SU-DHL-6 (cell line): ENCODE measurements at regions not wholly inside any gene's neighbourhood (a gene's known extent, or its start where the extent isn't known, plus 50 kb on each side); places are given as distances from the start of the nearest gene placed in this dataset.

ENCODE experiments used
- H2AFZ ChIP-seq: fragments of 200-600 bp; sonication (generic); 2 replicates; pipeline ENCODE4 v1.6.1; 2014; ENCODE audit warnings: low read depth, mild to moderate bottlenecking, moderate library complexity, mixed read lengths, antibody characterized with exemption, low read length; ENCODE audit not compliant: severe bottlenecking
- H3F3A ChIP-seq: fragments of 200-600 bp; shearing (Covaris generic); 2 replicates; pipeline ENCODE4 v1.6.0; 2016; ENCODE audit warnings: antibody characterized with exemption, mild to moderate bottlenecking; ENCODE audit not compliant: insufficient read depth
- H3K27ac ChIP-seq: fragments of 200-600 bp; sonication (generic); 2 replicates; pipeline ENCODE4 v1.5.1; 2016; ENCODE audit warnings: low read depth, mild to moderate bottlenecking, low read length, moderate library complexity, mixed read lengths
- H3K27me3 ChIP-seq: fragments of 200-600 bp; sonication (generic), shearing (Covaris generic); 2 replicates; pipeline ENCODE4 v1.6.0; 2014; ENCODE audit warnings: mild to moderate bottlenecking, low read length
- H3K36me3 ChIP-seq: fragments of 200-600 bp; sonication (generic); 2 replicates; pipeline ENCODE4 v1.6.1; 2014; ENCODE audit warnings: mild to moderate bottlenecking, low read length, mixed read lengths
- H3K4me2 ChIP-seq: fragments of 300-600, 200-600 bp; shearing (Covaris generic), sonication (generic); 2 replicates; pipeline ENCODE4 v1.6.0; 2014; ENCODE audit warnings: low read length, low read depth, mild to moderate bottlenecking; ENCODE audit not compliant: poor library complexity, severe bottlenecking
- H3K4me3 ChIP-seq: fragments of 200-600 bp; sonication (generic); 2 replicates; pipeline ENCODE4 v1.5.1; 2014; ENCODE audit warnings: antibody characterized with exemption, low read length, mild to moderate bottlenecking, mixed read lengths; ENCODE audit not compliant: insufficient read depth, poor library complexity, severe bottlenecking
- H3K79me2 ChIP-seq: fragments of 200-600 bp; sonication (generic); 2 replicates; pipeline ENCODE4 v1.6.1; 2014; ENCODE audit warnings: mild to moderate bottlenecking, low read length, moderate library complexity; ENCODE audit not compliant: insufficient read depth
- H3K9ac ChIP-seq: fragments of 200-600 bp; sonication (generic); 2 replicates; pipeline ENCODE4 v1.7.0; 2014; ENCODE audit warnings: mild to moderate bottlenecking, low read length
- H3K9me2 ChIP-seq: fragments of 200-600 bp; sonication (generic); replicated peaks from 2 replicates; pipeline ENCODE4 v1.6.1; 2014; ENCODE audit warnings: low read length; ENCODE audit not compliant: insufficient read depth
- H3K9me3 ChIP-seq: fragments of 200-600 bp; sonication (generic); 2 replicates; pipeline ENCODE4 v1.6.1; 2014; ENCODE audit warnings: low read length, mixed read lengths; ENCODE audit not compliant: insufficient read depth
- H4K20me1 ChIP-seq: fragments of 200-600 bp; sonication (generic); 2 replicates; pipeline ENCODE4 v1.6.1; 2014; ENCODE audit warnings: low read depth, mild to moderate bottlenecking, antibody characterized with exemption, low read length, moderate library complexity, mixed read lengths
- CTCF ChIP-seq: fragments of 200-600 bp; sonication (generic); IDR thresholded peaks from one replicate; pipeline ENCODE4 v1.5.1; 2017; ENCODE audit warnings: antibody characterized with exemption, mild to moderate bottlenecking, low read length, moderate library complexity; ENCODE audit not compliant: insufficient read depth, poor library complexity, severe bottlenecking
- EZH2phosphoT487 ChIP-seq: fragments of 200-600 bp; sonication (generic), shearing (Covaris generic); conservative IDR thresholded peaks from 2 replicates; pipeline ENCODE4 v1.6.1; 2018; ENCODE audit warnings: mild to moderate bottlenecking, antibody characterized with exemption, low read length, moderate library complexity, mixed read lengths

GRCh38 chr12:89208661-89209096 is 143.6 kb downstream of the DUSP6 start:
- Histone ChIP-seq H3F3A (no peaks in the 10 kb centered on the region), H4K20me1 (no peaks in the 10 kb centered on the region), H3K4me3 (no peak overlapping the region), H3K9me2 (no peaks in the 10 kb centered on the region), H3K27ac (no peak overlapping the region), H3K9ac (no peak overlapping the region), H3K4me2 (no peak overlapping the region), H3K79me2 (no peaks in the 10 kb centered on the region), H3K9me3 (no peaks in the 10 kb centered on the region), H3K27me3 (no peaks in the 10 kb centered on the region), H2AFZ (no peak overlapping the region), H3K36me3 (no peaks in the 10 kb centered on the region)
- TF ChIP-seq CTCF (no peak), EZH2phosphoT487 (no peak)

GRCh38 chr12:89206390-89206789 is 145.9 kb downstream of the DUSP6 start:
- H4K20me1 ChIP-seq = no peaks in the 10 kb centered on the region
- H3K9me2 ChIP-seq = no peaks in the 10 kb centered on the region
- no peaks in the 10 kb centered on the region for H3K79me2 ChIP-seq
- H3F3A ChIP-seq = no peaks in the 10 kb centered on the region
- no peaks in the 10 kb centered on the region for H3K9me3 ChIP-seq
- no peaks in the 10 kb centered on the region for H3K27me3 ChIP-seq
- no peak overlapping the region for H3K4me3 ChIP-seq
- H3K4me2 ChIP-seq = no peak overlapping the region
- no peak overlapping the region for H3K27ac ChIP-seq
- TF ChIP-seq EZH2phosphoT487 = no peak
- TF ChIP-seq CTCF = no peak
- no peak overlapping the region for H2AFZ ChIP-seq
- H3K36me3 ChIP-seq = no peaks in the 10 kb centered on the region
- no peak overlapping the region for H3K9ac ChIP-seq

GRCh38 chr12:89205517-89205916 is 146.8 kb downstream of the DUSP6 start:
- Histone ChIP-seq H3K27ac (no peak overlapping the region), H3K79me2 (no peaks in the 10 kb centered on the region), H2AFZ (no peak overlapping the region), H3K9ac (no peak overlapping the region), H3K27me3 (no peaks in the 10 kb centered on the region), H4K20me1 (no peaks in the 10 kb centered on the region), H3F3A (no peaks in the 10 kb centered on the region), H3K4me2 (no peak overlapping the region), H3K9me2 (no peaks in the 10 kb centered on the region), H3K9me3 (no peaks in the 10 kb centered on the region), H3K4me3 (no peak overlapping the region), H3K36me3 (no peaks in the 10 kb centered on the region)
- TF ChIP-seq CTCF (no peak), EZH2phosphoT487 (no peak)
